PC-3 (cell line): ENCODE measurements at regions not wholly inside any gene's neighbourhood (a gene's known extent, or its start where the extent isn't known, plus 50 kb on each side); places are given as distances from the start of the nearest gene placed in this dataset.

Experiments
- EZH2 ChIP-seq: fragments of 300-600 bp; sonication (generic); IDR thresholded peaks from one replicate; pipeline ENCODE4 v1.6.1; 2017; ENCODE audit warnings: antibody characterized with exemption, mild to moderate bottlenecking, low read length; ENCODE audit not compliant: unreplicated experiment
- EZH2phosphoT487 ChIP-seq: fragments of 300-600 bp; sonication (generic); IDR thresholded peaks from 2 replicates; pipeline ENCODE4 v1.6.1; 2018; ENCODE audit warnings: mild to moderate bottlenecking, antibody characterized with exemption, low read length, borderline replicate concordance
- TF ChIP-seq, protein P1 (sequence below): fragments of 300-600 bp; sonication (generic); conservative IDR thresholded peaks from 2 replicates; pipeline ENCODE4 v1.5.1; 2017; ENCODE audit warnings: antibody characterized with exemption, low read depth, mild to moderate bottlenecking, low read length

DNA sequence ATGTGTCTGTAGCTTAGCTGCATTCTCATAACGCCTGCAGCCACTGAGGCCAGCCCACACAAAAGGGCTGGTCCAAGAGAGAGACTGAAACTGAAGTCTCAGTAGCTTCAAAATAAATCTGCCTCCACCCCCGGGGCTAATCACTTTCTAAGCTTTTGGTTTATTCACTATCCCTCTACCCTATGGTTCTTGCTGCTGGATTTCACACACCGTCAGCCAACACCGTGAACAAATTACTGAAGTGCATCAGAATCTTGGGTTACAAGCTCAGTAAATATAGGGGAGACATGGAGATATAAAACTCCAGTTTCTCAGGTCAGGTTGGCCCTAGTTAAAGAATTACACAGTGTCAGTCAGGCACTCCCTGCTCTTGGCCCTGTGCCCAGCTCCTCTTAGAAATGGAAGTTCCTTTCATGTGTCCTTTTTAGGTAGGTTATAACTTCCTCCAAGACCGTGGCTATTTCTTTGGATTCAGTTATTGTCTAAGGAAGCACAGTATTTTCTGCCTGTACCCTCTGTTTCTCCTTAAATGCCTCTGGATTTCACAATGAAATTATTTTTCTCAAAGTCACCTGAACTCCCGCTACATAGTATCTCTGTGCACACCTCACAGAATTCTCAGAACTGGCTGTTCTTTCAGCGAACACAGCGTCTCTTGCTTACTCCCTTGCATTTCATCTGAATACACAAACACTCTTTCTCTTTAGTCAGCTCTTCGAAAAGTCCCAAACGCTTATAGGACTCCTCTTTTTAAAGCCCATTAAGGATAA is 112.5 kb downstream of the FAM174A start:
- TF ChIP-seq, protein P1, sequence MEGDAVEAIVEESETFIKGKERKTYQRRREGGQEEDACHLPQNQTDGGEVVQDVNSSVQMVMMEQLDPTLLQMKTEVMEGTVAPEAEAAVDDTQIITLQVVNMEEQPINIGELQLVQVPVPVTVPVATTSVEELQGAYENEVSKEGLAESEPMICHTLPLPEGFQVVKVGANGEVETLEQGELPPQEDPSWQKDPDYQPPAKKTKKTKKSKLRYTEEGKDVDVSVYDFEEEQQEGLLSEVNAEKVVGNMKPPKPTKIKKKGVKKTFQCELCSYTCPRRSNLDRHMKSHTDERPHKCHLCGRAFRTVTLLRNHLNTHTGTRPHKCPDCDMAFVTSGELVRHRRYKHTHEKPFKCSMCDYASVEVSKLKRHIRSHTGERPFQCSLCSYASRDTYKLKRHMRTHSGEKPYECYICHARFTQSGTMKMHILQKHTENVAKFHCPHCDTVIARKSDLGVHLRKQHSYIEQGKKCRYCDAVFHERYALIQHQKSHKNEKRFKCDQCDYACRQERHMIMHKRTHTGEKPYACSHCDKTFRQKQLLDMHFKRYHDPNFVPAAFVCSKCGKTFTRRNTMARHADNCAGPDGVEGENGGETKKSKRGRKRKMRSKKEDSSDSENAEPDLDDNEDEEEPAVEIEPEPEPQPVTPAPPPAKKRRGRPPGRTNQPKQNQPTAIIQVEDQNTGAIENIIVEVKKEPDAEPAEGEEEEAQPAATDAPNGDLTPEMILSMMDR: no peak
- TF ChIP-seq EZH2 (no peak), EZH2phosphoT487 (no peak)
